GM21619 (cell line): ENCODE measurements at regions not wholly inside any gene's neighbourhood (a gene's known extent, or its start where the extent isn't known, plus 50 kb on each side); places are given as distances from the start of the nearest gene placed in this dataset.
"Not testable (repeated sequence)": the region's sequence is repeated elsewhere in the genome, so short reads cannot be mapped to it uniquely, and the experiment has no call there.

Source experiments
- ATAC-seq: cut with Tn5 transposase; IDR thresholded peaks from one replicate; pipeline ENCODE4 v1.9.1; 2021; ENCODE audit not compliant: unreplicated experiment

- no peak for ATAC-seq
Measured at GRCh38 chr5:109580225-109580624, 109.5 kb upstream of the MAN2A1 start.

- ATAC-seq, result no peak
Measured at GRCh38 chr5:109575506-109575905, 114.2 kb upstream of the MAN2A1 start.

- no peak for ATAC-seq
Measured at GRCh38 chr5:109574985-109575384, 114.7 kb upstream of the MAN2A1 start.

- no peak for ATAC-seq
Measured at GRCh38 chr5:109573766-109574165, 116.0 kb upstream of the MAN2A1 start.

GRCh38 chr5:109573256-109573655 is 116.5 kb upstream of the MAN2A1 start:
- ATAC-seq, result no peak

- no peak for ATAC-seq
Measured at GRCh38 chr5:109571785-109572184, 117.9 kb upstream of the MAN2A1 start.

- no peak for ATAC-seq
Measured at GRCh38 chr5:109570362-109570874, 119.3 kb upstream of the MAN2A1 start.

- no peak for ATAC-seq
Measured at GRCh38 chr5:109567374-109568044, 122.2 kb upstream of the MAN2A1 start.

GRCh38 chr5:109566361-109566760 is 123.4 kb upstream of the MAN2A1 start:
- ATAC-seq, result no peak

GRCh38 chr5:109563739-109564138 is 126.0 kb upstream of the MAN2A1 start:
- ATAC-seq, result no peak

- no peak for ATAC-seq
Measured at GRCh38 chr5:109563189-109563588, 126.5 kb upstream of the MAN2A1 start.

GRCh38 chr5:109562441-109562840 is 127.3 kb upstream of the MAN2A1 start:
- ATAC-seq, result no peak

GRCh38 chr5:109561447-109561846 is 128.3 kb upstream of the MAN2A1 start:
- no peak for ATAC-seq

GRCh38 chr5:109560554-109560953 is 129.2 kb upstream of the MAN2A1 start:
- ATAC-seq, result no peak

GRCh38 chr5:109558952-109559351 is 130.8 kb upstream of the MAN2A1 start:
- ATAC-seq, result no peak

GRCh38 chr5:109558364-109558763 is 131.4 kb upstream of the MAN2A1 start:
- no peak for ATAC-seq

GRCh38 chr5:109553846-109554245 is 135.9 kb upstream of the MAN2A1 start:
- no peak for ATAC-seq

- ATAC-seq, result not testable (repeated sequence)
Measured at GRCh38 chr5:109551234-109551633, 138.5 kb upstream of the MAN2A1 start.

- ATAC-seq, result no peak
Measured at GRCh38 chr5:109550077-109550476, 139.7 kb upstream of the MAN2A1 start.

- ATAC-seq, result no peak
Measured at GRCh38 chr5:109546461-109546860, 136.7 kb upstream of the PJA2 start.

- not testable (repeated sequence) for ATAC-seq
Measured at GRCh38 chr5:109544873-109545272, 135.1 kb upstream of the PJA2 start.

GRCh38 chr5:109538692-109539091 is 128.9 kb upstream of the PJA2 start:
- not testable (repeated sequence) for ATAC-seq

- ATAC-seq, result not testable (repeated sequence)
Measured at GRCh38 chr5:109535090-109535489, 125.3 kb upstream of the PJA2 start.
